Jurkat, Clone E6-1 (cell line): ENCODE measurements at regions not wholly inside any gene's neighbourhood (a gene's known extent, or its start where the extent isn't known, plus 50 kb on each side); places are given as distances from the start of the nearest gene placed in this dataset.

Experiments
- DNase-seq: peaks from one replicate; pipeline ENCODE4 v3.0.0-alpha.2; 2011; ENCODE audit warnings: low read depth, low spot score
- H3K4me3 ChIP-seq: 2 replicates; pipeline ENCODE4 v1.5.1; 2011; ENCODE audit warnings: mild to moderate bottlenecking, low read length, control low read depth, moderate library complexity

DNA sequence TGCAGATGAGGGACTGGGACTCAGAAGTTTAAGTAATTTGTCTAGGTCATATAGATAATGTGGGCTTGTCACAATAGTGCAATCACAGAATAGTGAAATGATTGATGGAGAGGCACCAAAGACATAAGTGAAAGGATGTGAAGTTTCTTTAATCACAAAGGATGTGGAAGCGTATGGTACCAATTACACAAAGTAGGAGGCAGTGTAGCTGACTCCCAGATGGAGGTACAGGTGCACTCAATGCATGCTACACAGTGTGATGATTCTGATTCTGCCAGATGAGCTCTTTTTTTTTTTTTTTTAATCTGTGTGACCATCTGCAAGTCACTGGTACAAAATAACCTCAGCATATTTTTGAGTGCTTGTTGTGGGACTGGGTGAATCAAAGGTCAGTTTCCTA lies 411.3 kb downstream of the SPRY1 start:
- H3K4me3 ChIP-seq = no peak overlapping the region
- no peak for DNase-seq

DNA sequence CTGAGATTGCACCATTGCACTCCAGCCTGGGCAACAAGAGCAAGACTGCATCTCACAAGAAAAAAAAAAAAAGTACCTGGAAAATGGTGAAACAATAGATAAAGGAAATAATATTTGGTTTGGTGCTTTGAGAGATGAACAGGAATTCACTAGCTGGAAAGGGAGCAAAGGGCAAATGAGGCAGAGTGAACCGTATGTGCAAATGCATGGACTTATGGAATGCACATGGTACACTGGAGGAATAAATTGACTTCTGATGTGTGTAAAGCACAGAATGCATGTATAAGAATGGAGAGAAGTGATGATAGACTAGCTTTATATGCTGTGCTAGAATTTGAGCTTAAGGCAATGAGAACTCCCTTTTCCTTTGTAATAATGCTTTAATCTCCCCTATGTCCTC lies 413.3 kb downstream of the SPRY1 start:
- H3K4me3 ChIP-seq = no peak overlapping the region
- DNase-seq = no peak

DNA sequence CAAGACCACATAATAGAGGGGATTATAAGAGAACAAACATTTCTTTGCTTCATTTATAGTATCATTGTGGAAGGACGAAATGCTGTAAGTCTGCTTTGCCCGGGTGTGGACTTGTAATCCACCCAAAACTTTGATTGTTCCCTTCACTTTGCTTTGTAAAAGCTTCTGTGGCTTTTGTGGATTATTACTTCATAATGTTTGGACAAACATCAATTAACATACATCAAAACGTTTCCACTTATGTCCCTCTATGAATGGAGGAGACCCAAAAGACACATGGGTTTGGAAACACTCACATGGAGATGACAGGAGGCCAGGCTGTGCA lies 415.4 kb downstream of the SPRY1 start:
- no peak overlapping the region for H3K4me3 ChIP-seq

DNA sequence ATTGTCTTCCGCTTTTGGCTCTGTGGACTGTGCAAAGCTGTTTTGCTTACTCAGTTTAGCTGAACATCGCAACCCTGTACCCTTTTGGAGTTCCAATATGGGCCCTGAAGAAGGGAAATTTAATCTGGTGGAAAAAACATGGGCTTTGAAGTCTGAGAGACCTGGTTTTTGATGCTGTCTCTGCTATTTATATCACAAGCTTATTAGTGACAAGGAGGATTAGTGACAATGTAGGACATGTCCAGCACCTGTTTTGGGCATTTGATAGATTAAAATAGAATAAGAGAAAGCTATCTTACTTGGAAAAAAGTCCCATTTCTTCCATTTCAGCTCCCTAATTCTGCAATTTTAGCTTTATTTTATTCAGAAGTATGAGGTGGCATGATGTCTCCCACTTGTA lies 417.3 kb downstream of the SPRY1 start:
- DNase-seq = no peak
- H3K4me3 ChIP-seq = no peak overlapping the region

More for the DNA sequence above, 415.4 kb downstream of the SPRY1 start:
- no peak for DNase-seq

DNA sequence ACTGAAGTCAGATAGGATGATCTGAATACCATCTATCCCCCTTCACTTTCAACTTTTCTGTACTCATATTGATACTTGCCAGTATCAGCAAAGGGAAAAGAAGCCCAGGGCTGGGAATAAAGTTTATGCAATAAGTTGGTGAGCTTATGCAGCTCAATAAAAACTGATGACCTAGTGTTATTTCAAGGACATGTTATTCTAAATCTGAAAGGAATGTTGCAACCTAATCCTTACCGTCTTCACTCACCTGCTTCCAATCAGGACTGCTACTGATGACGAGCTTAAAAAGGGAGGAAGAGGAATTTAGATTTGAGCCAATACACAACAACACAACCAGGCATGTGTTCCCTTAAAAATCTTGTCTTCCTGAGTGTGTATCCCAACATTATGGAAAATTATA lies 419.9 kb downstream of the SPRY1 start:
- no peak overlapping the region for H3K4me3 ChIP-seq
- DNase-seq = no peak

DNA sequence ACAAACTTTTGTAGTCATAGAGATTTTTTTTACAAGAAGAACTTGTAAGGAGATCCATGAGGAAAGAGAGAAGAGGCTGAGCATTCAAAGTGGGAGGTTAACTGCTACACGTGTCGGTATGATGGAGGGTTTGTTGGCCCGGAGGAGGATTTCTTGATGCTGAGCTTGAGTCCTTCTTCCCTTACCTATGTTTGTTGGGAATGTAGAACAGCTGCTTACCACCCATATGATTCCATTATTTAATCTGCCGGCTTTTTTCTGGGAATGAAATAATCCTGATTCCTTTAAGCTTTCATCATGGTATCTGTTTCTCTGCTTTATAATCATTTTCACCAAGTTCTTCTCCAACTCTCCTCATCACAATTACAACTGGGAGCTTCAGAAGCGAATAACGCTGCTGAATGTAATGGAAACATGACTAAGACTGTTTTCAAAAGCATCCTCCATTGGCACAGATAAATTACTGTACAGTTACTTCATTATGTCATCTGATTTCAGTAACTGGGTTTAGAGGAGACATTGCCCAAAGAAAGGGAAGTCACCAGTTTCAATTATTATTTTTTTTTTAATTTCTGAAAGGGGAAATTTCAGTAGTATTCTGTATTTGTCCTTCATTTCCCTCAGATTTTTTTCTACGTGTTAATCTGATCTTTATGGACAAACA lies 420.6 kb downstream of the SPRY1 start:
- H3K4me3 ChIP-seq = no peak overlapping the region
- no peak for DNase-seq

DNA sequence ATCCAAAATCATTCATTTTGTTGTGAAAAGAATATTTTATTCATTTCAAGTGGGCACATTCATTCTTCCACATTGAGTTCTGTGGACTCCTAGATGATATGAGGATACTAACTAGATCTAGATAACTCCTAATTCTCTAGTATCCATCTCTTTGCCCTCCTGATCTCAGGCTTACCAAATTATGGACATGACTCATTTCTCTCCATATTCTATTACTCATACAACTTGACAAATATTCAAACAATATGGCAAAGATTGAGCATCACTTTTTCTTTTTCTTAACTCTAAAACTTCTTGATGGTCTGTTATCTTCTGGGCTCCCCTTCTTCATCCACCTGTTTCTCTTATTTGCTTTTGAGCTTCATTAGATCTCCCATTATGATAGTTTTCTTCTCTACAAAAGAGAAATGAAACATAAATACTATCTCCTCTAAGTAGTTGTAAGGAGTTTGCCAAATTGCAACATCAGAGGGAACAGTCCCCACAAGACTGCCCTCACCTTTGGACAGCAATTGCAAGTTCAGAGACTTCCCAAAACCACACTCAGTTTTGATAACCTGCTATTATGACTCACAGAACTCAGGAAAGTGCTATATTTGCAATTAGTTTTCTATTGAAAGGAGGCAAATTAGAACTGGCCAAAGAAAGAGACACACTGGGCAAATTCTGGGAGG lies 422.9 kb downstream of the SPRY1 start:
- no peak overlapping the region for H3K4me3 ChIP-seq
- DNase-seq = no peak

DNA sequence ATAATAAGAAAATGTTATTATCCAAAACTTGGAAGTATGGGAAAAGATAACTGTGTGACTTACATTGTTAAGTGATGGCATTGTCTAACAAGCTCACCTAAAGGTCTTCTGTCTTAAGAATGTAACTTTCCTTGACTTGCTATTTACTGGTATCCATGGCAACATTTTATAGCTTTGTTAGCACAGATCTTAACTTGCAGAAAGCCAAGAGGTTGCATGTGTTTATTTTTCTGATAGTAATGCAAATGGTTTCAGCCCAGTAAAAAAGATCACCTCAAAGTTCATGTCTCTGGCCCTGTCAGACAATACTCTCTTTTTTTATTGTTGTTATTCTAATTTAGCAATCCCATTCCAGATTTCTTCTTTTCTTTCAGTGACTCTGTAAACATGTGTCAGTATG lies 425.3 kb downstream of the SPRY1 start:
- no peak for DNase-seq
- no peak overlapping the region for H3K4me3 ChIP-seq

DNA sequence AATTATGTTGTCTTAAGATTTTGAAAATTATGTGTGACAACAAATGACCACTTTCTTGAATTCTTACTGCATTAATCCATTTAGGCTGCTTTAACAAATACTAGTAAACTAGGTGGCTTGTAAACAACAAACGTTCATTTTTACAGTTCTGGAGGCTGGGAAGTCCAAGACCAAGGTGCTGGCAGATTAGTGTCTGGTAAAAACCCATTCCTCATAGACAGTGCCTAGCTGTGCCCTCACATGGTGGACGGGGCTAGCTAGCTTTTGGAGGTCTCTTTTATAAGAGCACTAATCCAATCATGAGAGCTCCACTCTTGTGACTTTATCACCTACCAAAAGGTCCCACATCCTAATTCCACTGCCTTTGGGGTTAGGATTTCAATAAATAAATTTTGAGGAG lies 425.8 kb downstream of the SPRY1 start:
- no peak for DNase-seq
- no peak overlapping the region for H3K4me3 ChIP-seq

DNA sequence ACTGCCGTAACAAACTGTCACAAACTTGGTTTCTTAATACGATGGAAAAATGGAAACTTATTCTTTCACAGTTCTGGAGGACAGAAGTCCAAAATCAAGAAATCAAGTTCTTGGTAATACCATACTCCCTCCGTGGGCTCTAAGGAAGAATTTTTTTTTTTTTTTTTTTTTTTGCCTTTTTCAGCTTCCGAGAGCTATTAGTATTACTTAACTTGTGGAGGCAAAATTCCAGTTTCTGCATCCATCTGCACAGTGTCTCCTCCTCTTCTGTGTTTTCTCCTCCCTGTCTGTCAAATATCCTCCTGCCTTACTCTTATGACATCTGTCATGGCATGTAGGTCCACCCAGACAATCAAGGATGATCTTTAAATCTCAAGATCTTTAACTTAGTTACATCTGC lies 426.6 kb downstream of the SPRY1 start:
- H3K4me3 ChIP-seq = no peak overlapping the region
- DNase-seq = no peak

DNA sequence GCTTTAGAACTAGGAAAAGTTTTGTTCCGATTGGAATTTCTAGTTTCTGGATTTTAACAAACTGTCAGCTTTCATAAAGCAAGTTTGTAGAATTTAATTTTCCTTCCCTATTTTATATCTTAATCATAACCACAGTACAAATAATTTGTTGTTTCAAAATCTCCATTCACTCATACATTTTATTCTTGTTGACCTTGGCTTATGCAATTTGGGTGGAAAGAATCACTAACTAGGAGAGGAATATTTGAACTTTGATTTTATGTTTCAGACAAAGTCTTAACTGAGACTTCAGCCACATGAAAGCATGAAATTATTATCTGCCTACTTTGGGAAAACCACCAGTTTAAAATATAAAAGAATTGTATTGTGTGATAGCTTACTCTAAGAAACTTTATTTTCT lies 427.9 kb downstream of the SPRY1 start:
- H3K4me3 ChIP-seq = no peak overlapping the region
- DNase-seq = no peak

DNA sequence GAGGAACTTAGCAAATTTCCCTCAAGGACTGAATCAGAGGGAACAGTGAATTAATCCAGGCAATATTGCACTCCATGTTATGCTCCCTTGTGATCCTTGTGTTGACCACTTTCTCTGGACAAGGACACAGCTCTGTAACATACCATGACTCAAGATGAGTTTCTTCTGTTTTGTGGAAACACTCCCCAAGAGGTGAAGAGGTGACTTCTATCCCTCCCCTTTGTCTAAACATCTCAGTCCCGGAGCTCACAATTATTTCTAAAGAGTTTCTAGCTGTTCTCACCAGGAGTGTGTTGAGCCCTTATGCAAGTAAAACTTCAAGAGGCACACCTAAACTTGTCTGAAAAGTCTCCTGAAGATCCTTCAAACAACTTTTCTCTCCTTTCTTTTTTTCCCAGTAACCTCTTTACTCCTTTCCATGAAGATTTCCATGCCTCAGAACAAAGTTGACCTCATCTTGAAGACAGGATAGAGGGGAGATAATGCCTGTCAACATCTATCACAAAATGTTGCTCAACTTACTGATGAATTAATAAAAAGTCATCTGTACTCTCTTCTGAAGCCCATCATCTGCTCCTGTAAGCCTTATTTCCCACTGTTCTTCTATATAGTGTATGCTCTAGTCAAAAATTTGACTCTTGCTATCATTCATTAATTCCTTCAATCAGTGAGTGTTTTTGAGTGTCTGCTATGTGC lies 429.1 kb downstream of the SPRY1 start:
- no peak for DNase-seq
- no peak overlapping the region for H3K4me3 ChIP-seq

DNA sequence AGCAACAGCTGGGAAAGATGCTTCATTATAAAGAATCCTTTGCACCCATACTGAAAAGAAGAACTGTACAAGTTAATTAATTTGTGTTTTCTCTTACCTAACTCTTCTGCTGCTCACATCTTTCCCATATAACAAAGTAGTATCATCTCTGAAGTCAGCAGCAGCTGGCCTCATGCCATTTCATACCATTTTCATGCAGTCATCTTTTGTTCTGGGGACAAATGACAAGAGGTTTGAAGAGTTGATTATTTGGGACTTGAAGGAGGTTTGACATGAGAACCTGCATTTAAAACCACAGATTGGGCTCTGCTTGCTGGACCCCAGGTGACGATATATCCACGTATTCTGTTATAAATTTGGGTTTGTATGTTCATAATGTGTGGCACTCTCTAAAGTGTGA lies 430.3 kb downstream of the SPRY1 start:
- no peak for DNase-seq
- no peak overlapping the region for H3K4me3 ChIP-seq

DNA sequence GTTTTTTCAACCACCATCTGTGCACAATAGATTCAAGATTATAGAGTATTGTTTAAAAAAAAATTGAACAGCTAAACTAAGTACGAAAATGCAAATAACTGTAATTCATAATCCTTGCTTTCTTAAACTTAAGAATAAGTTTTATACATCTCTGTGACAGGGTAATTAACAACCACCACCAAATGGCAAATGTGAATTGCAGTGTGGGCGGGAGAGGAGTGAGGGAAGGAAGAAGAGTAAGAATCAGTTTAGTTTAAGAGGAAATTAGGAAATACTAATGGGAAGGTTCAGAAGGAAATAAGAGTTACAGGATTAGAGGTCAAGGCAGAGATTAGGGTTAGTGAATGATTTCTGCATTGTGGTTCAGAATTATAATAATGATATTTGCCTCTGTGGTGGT lies 430.9 kb downstream of the SPRY1 start:
- H3K4me3 ChIP-seq = no peak overlapping the region
- DNase-seq = no peak

DNA sequence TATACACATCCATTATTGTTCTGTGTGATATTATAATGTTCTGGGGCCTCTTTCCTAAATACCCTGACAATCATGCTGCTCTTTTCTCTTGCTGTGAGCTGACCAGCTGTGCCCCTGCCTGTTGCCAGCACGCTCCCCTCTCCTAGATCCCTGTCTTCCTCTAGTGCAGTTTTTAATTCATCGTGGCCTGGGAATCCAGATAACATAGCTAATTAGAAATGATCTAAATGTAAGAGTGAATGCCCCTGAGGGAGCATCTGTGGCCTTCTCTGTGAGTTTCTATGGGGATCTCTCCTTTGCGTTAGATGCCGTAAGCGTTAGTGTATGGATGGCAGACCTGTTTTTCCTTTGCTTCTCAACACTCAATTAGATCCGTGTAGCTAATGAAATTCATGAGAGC lies 434.3 kb downstream of the SPRY1 start:
- no peak overlapping the region for H3K4me3 ChIP-seq
- no peak for DNase-seq

DNA sequence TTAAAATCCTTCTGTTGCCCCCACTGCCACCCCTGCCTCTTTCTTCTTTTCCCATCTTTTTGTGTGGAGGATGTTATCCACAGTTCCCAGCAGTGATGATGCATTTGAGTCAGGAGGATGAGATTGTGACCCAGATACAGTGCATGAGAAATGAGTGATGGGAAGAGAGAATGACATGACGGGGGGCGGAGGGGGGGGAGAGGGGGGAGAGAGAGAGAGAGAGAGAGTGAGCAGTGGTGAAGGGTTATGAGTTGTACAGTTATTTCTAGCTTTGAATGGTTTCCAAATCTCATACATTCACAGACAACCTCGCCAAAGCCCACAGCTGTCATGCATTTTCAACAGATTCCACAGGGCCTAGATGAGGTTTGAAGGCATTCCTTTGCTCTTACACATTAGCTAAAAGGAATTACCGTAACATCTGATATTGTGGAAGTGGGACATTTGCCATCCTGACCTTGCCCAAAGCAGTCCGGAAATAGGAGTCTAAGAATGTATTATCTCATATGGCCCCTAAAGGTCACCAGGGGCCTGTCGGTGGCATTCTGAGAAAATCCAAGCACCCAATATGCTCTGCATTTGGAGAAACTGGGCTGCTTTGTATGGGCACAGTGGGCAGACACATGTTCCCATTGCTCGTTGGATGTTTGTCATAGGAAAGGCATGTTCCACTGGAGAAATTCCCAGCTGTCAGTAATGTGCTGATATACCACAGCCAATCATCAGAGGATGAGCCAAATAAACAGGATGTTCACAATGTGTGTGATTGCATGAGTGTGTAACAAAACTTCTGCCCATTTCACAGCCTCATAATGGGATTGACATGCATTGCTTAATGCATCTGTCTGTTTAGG lies 435.8 kb downstream of the SPRY1 start:
- no peak overlapping the region for H3K4me3 ChIP-seq
- no peak for DNase-seq

DNA sequence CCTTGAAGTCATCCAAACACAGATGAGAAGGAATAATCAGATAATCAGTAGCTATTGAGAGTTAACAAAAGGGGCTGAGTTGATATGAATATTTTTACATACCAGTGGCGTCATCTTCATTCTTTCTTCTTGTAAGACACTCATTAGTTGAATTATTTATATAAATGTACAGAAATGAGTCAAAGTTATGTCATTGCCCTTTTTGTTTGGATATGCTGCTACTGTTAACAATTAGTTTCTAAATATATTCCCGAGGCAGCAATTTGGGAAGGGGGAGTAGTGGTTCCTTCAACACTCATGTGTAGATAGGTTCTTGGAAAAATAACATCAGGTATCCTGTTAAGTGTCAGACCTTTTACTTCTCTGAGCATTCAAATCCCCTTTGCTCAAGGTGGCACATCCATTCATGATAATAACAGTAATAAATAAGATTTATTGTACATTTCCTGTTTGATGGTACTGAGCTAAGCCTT lies 436.6 kb downstream of the SPRY1 start:
- no peak overlapping the region for H3K4me3 ChIP-seq
- no peak for DNase-seq

DNA sequence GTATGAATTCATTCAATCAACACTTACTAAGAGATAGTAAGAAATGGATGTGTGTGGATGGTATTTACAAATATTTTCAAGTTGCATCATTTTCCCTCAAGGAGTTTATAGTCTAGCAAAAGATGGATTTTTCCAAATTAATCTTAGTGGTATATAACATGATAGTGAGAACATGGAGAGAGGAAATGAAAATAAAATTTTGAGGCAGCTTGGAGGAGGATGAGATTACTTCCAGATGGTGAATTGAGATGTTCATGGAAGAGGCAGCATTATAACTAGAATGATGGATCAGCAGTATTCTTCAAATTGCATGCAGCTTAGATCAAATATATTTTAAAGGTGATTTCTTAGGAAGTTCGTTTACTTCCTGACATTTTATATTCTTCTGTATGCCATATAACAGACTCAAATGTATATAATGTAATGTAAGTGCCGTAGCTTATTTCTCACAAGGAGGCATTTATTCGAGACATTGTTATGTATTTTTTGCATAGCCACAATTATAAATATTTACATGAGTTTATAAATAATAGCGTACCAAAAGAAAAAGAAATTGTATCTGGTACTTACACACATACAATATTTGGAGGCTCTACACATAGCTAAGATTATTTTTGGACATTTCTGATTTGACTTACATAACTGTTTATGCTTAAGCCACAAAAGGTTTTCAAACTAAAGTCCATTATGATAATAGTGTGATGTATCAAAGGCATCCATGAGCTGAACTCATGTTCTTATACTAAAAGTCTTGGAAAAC lies 439.4 kb downstream of the SPRY1 start:
- no peak overlapping the region for H3K4me3 ChIP-seq
- no peak for DNase-seq
